T-helper 1 cell treated with Interleukin-12 subunit alpha and Interleukin-12 subunit beta and Interleukin-4 antibody, amounts not matched to agents 30 ng/mL and 1 ng/mL, for 36 hours (primary cell): ENCODE measurements at regions not wholly inside any gene's neighbourhood (a gene's known extent, or its start where the extent isn't known, plus 50 kb on each side); places are given as distances from the start of the nearest gene placed in this dataset.
"Not testable (repeated sequence)": the region's sequence is repeated elsewhere in the genome, so short reads cannot be mapped to it uniquely, and the experiment has no call there.

Experiments used
- intact Hi-C: fragments of 100-400 bp; cut with micrococcal nuclease; formaldehyde crosslinking; loops from one replicate; pipeline ENCODE4 v1.15.1; 2024

DNA sequence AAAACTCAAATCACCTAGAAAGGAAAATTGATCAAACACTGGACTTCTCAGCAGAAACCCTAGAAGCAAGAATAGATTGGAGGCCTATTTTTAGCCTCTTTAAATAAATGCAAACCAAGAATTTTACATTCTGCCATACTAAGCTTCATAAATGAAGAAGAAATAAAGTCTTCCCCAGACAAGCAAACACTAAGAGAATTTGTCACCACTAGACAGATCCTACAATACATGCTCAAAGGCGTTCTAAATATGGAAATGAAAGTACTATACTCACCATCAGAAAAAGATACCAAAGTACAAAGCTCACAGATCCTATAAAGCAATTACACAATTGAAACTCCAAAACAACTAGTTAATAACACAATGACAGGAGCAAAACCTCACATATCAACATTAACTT, 578.1 kb downstream of the UQCRFS1 start:
- intact Hi-C loops, result loop anchor here (5.0 kb wide), 1 partner anchor 153 kb away; no protein-coding TSS in a partner anchor

- intact Hi-C loops, result loop anchor here (5.0 kb wide), 1 partner anchor 152 kb away; no protein-coding TSS in a partner anchor
Observed at GRCh38 chr19:28634019-28634328, 579.0 kb downstream of the UQCRFS1 start.

DNA sequence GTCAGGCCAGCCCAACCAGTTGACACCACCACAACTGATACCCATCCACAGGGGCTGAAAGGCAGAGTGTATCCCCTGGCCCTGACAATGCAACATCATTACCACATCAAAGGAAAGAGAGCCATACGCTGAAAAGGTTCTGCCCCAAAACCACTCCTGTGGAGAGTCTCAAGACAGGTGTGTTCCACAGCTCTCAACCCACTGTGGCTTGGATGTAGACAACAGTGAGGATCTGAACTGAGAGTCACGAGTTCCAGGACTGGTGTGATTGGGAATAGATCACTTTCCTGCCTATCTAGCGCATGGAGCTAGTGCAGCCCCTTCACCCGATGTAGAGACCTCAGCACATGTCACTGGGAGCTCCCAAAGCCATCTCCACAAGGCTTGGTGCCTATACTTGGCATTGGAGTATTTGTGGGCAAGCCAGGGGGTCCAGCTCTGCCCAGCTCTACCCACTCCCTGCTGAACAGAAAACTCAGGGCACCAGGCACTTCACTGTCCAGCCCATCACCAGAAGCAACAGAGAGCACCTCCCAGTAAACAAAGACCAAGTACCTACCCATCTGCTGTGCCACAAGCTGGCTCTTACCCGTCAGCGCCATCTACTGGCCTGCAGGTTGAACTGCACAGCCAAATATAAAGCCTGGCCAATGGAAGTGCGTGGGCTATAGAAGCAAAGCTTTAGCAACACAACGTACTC, 579.5 kb downstream of the UQCRFS1 start:
- intact Hi-C loops, result loop anchor here (1.0 to 5.0 kb wide), 7 partner anchors 77 to 667 kb away; no protein-coding TSS in a partner anchor

DNA sequence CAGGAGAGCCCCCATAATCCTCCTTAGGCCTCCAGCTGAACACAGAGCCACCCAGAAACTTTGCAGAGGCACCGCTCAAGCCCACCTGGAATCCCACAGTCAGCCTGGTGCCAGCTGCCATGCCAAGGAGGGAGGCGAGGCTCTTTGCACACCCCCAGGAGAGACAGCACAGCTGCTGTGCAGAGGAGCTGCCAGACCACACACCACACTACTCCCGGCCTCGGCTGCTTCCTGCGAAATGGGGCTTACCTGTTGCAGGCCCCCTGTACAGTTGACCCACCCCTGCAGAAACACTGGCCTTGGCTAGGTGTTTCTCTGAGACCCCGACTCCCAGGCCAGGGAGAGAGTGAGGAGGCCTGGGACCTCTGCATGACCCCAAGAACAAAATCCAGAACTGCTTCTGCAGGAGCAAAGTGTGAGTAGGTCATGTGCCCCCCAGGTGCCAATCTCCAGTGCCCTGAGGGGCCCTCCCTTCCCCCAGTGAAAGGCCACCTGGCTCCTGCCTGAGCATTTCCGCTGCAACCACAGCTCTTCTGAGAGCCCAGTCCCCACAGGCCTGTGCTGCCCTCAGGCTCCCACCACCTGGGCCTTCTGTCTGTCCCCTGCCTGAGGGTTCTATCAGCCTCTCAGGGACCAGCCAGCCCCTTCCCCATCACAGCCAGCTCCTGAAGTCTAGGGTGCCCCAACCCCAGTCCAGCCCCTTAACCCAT, 580.4 kb downstream of the UQCRFS1 start:
- intact Hi-C loops, result loop anchor here (1.0 to 5.0 kb wide), 7 partner anchors 78 to 666 kb away; no protein-coding TSS in a partner anchor

DNA sequence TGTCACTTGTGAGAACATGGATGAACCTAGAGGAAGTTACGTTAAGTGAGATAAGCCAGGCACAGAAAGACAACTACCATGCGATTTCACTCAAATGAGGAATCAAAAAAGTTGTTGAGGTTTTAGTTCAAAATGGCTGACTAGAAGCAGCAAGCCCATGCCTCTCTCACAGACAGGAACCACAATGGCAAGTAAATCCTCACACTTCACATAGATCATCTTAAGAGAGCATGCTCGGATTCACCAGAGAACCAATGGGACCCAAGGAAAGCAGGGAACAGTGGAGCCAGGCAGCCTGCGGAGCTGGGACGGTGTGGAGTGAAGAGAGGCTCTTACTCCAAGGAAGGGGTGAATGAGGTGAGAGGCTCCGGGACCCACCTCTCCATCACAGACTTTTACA, 581.0 kb downstream of the UQCRFS1 start:
- intact Hi-C loops, result loop anchor here (2.0 to 5.0 kb wide), 2 partner anchors 150 to 245 kb away; no protein-coding TSS in a partner anchor

- intact Hi-C loops, result no loop called here
Observed at GRCh38 chr19:28627669-28628068, 585.3 kb downstream of the UQCRFS1 start.

DNA sequence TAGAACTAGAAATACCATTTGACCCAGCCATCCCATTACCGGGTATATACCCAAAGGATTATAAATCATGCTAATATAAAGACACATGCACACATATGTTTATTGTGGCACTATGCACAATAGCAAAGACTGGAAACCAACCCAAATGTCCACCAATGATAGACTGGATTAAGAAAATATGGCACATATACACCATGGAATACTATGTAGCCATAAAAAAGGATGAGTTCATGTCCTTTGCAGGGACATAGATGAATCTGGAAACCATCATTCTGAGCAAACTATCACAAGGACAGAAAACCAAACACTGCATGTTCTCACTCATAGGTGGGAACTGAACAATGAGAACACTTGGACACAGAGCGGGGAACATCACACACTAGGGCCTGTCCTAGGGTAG, 586.5 kb downstream of the UQCRFS1 start:
- intact Hi-C loops, result not testable (repeated sequence)

DNA sequence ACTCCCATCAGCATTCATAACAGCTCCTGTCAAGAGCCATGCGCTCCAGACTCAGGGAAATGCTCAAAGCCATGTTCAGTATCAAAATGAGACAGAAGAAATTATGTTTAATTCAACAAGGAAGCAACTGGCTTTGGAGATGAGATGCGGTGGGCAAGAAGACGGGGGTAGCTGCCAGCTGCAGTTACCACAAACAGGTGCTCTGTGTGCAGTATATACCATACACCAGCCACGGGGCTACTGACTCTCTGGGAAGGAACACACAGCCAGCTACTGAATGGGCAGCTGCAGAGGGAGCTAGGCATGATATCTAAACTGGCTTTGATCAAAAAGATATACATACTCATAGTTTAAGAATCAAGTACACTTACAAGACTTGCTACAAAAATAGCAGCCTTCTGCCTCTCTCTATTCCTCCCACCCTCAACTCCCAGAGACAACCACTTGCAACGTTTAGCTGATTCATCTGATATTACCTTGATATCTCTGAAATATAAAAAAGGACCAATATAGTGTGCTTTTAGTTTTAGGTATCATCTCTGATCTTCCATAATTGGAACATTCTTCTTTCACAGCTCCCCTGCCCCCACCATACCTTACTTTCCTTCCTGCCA, 593.0 kb downstream of the UQCRFS1 start:
- intact Hi-C loops, result no loop called here

- intact Hi-C loops, result no loop called here
Observed at GRCh38 chr19:28618504-28618903, 594.4 kb downstream of the UQCRFS1 start.

GRCh38 chr19:28615966-28616365, 597.0 kb downstream of the UQCRFS1 start:
- intact Hi-C loops, result no loop called here

DNA sequence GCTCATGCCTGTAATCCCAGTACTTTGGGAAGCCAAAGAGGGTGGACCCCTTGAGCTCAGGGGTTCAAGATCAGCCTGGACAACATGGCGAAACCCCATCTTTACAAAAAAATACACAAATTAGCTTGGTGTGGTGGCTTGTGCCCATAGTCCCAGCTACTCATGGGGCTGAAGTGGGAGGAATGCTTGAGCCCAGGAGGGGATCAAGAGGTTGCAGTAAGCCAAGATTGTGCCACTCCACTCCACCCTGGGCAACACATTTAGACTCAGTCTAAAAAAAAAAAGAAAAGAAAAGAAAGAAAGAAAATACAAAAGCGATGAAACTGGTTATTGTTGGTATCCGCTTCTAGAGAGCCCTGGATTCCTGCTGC, 597.4 kb downstream of the UQCRFS1 start:
- intact Hi-C loops, result no loop called here

DNA sequence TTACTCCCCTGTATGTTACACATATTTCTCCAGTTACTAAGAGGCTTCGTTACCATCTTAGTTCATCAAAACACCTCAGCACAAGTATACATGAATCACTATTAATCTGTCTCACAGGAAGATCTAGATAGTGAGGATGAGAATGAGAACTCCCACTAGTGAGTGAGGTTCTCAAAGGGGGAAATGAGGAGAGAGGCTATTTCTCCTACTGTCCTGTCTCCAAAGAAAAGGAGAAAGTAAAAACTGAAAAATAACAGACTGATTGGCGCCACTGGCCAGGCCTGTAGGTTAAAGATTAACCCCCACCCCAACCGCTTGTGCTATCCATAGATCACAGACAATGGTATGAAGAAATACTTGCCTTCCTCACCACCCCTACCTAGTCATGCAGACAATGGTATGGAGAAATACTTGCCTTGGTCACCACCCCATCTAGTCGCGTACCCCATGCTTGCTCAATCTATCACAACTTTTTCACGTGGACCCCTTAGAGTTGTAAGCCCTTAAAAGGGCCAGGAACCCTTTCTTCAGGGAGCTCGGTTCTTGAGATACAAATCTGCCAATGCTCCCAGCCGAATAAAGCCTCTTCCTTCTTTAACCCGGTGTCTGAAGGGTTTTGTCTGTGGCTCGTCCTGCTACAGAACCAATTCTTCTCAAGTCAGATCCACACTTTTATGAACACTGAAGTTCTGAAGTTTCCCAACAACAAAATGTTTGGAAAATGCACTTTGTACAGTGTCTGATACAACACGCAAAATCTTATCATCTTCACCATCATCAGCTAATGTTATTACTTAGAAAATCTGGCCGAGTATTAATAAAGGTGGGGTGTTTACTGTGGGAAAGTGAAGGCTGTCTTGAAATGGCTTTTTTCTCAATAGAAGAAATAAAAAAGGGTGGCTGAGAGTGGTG, 598.1 kb downstream of the UQCRFS1 start:
- intact Hi-C loops, result no loop called here

- intact Hi-C loops, result no loop called here
Observed at GRCh38 chr19:28612275-28612769, 600.6 kb downstream of the UQCRFS1 start.

DNA sequence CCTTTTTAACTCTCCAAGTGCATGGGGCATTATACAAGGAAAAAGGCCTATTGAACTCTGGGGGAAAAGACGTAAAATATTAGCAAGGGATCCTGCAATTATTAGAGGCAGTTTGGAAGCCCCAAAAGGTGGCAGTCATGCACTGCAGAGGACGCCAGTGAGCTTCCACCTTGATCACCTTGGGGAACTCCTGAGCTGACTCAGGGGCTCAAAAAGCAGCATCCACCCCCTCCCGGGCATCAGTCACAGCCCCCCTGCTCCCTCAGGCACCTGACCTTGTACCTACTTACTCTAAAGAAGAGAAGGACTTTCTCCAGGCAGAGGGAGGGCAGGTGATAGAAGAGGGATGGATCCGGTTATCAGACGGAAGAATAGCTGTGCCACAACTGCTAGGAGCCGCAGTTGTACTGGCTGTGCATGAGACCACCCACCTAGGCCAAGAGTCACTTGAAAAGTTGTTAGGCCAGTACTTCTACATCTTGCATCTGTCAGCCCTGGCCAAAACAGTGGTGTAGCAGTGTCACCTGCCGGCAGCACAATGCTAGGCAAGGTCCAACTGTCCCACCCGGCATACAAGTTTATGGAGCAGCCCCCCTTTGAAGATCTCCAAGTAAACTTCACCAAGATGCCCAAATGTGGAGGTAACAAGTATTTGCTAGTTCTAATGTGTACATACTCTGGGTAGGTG, 601.6 kb downstream of the UQCRFS1 start:
- intact Hi-C loops, result not testable (repeated sequence)

DNA sequence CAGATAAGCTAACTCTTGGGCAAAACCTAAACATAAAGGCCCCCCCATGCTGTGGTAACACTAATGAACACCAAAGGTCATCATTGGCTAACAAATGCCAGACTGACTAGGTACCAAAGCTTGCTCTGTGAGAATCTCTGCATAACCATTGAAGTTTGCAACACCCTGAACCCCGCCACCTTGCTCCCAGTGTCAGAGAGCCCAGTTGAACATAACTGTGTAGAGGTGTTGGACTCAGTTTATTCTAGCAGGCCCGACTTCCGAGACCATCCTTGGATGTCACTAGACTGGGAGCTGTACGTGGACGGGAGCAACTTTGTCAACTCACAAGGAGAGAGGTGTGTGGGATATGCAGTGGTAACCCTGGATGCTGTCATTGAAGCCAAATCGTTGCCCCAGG, 602.2 kb downstream of the UQCRFS1 start:
- intact Hi-C loops, result no loop called here

DNA sequence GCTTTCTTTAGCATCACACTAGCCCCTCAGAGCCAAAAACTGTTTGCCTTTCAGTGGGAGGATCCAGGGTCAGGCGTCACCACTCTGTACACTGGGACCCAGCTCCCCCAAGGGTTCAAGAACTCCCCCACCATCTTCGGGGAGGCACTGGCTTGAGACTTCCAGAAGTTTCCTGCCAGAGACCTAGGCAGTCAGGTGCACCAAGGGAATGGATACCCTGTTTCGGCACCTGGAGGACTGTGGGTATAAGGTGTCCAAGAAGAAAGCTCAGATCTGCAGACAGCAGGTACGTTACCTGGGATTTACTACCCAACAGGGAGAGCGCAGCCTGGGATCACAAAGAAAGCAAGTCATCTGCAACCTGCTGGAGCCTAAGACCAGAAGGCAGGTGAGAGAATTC, 603.0 kb downstream of the UQCRFS1 start:
- intact Hi-C loops, result no loop called here

GRCh38 chr19:28609091-28609755, 603.7 kb downstream of the UQCRFS1 start:
- intact Hi-C loops, result no loop called here

GRCh38 chr19:28608292-28608691, 604.7 kb downstream of the UQCRFS1 start:
- intact Hi-C loops, result no loop called here

DNA sequence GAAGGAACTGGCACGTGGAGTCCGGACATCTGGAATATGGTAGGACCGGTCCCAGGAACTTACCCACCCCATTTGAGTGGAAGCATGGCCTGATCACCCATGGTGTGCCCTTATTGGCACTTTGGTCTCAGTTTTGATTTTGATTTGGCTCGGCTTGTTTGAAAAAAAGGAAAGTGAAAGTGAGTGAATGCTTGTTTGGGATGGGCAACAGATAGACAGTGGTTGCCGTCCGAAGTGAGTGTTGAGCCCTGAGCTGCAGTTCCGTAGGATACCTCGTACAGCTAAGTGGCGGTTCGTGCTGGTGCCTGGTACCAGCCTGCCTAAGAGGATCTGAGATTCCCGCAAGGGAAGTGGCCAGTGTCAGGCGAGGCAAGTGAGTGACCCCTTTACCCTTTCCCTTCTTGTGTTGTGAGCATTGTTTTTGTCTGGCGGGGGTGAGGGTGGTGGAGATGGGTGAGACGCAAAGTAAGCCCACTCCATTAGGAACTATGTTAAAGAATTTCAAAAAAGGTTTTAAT, 605.8 kb downstream of the UQCRFS1 start:
- intact Hi-C loops, result no loop called here
